ENCODE measurements at regions not wholly inside any gene's neighbourhood (a gene's known extent, or its start where the extent isn't known, plus 50 kb on each side); places are given as distances from the start of the nearest gene placed in this dataset.
A peak's percentile ranks its signal among the peaks of the same experiment; 100 is the strongest.
"Not testable (repeated sequence)": the region's sequence is repeated elsewhere in the genome, so short reads cannot be mapped to it uniquely, and the experiment has no call there.

DNA sequence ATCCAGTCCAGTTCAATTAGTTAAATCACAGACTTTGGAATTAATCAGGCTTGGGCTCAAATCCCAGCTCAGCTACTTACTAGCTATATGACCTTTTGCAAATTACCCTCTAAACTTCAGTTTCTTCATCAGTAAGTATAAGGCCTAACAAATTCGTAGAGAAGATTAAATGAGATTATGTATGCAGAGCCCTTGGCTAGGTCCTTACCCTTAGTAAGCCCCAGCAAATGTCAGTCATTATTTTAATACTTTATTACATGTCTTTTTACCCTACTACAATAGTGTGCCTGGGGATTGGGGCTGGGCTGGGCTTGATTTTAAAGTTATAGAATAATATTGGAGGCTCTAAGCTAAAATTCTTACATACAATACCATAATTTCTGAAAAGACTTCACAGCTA, 326.1 kb upstream of the PREP start:
- no peak for DNase-seq (ENCODE audit: low read depth in 2 of 2)

DNA sequence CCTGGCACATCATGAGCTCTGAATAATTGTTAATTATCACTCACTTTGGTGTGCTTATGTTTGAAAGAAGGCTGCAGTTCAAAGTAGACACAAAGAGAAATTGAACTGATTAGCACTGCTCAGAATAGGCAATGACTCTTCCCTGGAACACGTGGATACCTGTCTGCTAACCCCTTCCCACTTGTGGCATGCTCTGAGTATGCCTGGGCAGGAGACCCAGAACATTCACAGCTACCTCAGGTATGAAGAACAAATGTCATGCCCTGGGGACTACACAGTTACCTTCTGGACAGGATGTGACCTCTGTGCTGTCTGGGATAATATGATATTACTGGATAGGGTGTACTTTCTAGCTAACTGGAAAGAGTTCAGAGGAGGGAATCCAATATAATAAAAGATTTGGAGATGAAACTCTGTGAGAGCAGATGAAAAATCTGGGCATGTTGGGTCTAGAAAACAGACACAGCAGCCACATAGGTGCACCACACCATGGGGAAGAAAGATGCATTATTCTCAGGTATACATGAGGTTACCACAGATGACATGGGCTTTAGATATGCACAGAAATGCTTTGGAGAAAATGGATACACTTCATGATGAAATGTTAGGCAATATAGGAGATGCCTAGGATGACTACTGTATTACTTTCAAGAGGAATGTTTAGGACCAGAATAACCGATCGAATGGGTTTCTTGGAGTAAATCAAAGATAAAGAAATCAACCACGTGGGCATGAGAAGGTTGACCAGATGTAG, 324.2 kb upstream of the PREP start:
- DNase-seq (ENCODE audit: low read depth in 2 of 2) = peak; percentile 13 to 21

DNA sequence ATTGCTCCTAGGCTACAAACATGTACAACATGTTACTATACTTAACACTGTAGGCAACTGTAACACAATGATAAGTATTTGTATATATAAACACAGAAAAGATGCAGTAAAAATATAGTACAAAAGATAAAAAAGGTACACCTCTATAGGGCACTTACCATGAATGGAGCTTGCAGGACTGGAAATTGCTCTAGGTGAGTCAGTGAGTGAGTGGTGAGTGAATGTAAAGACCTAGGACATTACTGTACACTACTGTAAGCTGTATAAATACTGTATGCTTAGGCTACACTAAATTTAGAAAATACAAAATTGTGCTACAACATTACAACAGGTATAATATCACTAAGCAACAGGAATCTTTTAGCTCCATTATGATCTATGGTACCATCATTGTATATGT, 312.0 kb upstream of the PREP start:
- DNase-seq (ENCODE audit: low read depth in 2 of 2) = no peak

DNA sequence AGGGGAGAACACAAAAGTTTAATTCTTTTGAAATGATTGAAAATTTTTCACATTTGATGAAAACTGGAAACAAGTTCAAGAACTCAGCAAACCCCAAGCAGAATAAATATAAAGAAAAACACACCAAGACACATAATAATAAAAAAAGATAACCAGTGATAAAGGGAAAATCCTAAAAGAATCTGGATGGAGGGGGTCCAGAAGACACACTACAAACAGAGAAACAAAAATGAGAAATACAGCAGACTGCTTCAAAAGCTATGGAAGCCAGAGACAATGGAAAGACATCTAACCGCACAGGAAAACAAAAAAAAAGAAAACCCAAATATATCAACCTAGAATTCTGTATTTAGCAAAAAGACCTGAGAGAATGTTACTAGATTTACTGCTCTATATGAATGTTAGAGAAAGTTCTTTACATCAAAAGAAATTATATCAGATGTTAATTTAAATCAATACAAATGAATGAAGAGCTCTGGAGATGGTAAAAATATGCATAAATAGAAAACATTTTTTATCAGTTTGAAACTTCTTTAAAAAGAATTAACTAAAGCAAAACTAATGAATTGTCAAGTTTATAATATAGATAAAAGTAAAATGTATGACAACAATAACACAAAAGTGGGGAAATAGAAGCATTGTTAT, 310.7 kb upstream of the PREP start:
- no peak for DNase-seq (ENCODE audit: low read depth in 2 of 2)

DNA sequence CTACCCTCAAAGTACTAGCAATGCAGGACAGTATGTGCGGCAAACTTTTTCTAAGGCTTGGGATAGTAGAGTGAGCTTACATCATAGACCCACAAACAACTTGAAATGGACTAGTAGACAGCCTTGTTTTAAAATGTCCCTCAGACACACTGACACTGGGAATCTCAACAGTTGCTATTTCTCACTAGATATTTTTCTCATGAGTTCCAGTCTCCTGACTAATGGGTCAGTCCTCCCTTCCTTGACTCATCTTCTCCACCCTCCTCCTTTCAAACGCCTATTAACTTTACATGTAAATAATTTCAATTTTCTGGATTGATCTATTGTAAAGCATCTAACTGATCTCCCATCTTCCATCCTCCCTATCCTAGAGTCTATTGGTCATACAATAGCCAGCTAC, 308.3 kb upstream of the PREP start:
- no peak for DNase-seq (ENCODE audit: low read depth in 2 of 2)

DNA sequence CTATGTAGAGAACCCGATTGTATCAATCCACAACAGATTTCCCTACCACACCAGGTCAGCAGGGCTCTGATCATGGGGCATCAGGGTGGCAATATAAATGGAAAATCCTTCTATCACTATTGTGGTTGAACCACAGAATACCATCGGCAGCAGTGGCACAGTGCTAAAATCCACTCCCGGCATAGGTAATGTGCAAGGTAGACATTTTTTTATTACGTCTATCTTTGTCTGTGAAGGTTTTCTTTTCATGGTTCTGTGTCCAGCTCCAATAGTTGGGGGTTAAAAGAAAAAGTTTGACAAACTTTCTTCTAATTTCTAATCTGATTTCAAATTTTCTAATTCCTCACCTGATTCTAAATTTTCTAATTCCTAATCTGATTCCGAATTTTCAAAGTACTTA, 302.7 kb upstream of the PREP start:
- DNase-seq (ENCODE audit: low read depth in 2 of 2) = no peak

DNA sequence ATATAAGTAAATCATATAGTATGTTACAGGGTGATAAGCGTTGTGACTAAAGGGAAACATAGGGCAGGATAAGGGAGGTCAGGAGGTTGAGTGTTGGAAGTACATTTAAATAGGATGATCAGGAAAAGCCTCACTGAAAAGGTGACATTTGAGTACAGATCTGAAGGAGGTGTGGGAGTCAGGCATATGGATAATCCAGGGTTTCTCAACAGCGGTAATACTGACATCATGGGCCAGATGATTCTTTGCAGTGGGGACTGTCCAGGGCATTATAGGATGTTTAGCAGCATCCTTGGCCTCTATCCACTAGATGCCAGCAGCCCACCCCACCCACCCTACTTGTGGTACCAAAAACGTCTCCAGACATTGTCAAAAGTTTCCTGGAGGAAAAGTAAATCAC, 292.6 kb upstream of the PREP start:
- no peak for DNase-seq (ENCODE audit: low read depth in 2 of 2)

DNA sequence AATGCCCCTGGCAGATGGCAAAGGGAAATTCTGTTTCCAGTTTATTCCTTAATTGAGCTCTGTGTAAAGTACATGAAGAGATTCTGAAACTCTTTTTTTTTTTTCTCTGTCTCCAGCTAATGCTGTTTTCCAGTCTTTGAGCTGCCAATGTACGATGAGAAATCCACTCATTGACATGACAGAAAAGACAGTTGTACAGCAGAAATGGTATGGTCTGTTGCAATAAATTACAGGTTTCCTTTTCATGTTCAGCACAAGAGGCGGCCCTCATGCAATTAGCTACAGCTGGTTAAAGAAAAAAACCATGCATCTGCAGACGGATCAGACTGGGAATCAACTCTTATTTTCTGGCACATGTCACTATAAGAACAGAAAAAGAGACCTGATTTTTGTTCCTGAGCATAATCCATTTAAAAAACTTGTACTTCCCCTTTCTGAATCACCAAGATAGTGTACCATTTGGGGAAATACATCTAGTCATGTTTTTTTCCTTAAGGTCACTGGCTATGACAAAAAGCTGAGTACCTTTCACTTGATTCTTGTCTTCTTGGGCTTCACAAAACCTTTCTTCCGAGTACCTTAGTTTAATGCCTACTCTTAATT, 289.8 kb upstream of the PREP start:
- DNase-seq (ENCODE audit: low read depth in 2 of 2) = no peak

DNA sequence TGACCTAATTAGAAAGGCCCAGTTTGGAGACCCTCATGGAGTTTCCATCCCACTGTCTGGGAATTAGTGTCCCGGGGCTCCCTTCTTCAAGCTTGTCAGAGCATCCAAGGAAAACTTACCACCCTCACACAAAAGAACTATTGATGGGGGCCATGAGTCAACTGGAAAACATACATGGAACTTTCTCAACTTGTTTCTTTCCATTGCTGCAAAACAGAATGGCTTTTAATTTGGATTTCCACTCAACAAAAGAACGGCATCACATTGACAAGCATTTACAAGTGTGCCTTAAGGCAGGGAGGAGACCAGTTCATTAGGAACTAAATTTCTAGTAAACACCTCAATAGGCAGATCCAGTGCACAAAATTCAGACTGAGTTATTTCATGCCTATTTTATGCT, 289.1 kb upstream of the PREP start:
- no peak for DNase-seq (ENCODE audit: low read depth in 2 of 2)

DNA sequence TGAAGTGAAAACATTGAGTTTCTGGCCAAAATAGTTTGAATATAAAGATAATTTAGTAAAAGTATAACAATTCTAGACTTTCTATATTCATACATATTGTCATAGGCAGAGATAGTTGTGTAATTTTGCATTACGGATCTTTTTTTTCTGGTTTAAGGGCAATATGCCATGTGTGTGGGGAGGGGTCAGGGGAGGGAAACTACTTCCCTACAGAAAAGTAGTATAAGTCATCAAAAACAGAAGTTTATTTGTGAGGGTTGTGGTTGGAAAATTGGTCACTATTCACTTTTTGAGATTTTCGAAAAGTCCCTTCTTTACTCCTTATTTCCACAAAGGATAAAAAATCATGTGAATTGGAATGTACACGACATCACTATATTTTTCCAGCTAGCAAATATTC, 288.2 kb upstream of the PREP start:
- no peak for DNase-seq (ENCODE audit: low read depth in 2 of 2)

DNA sequence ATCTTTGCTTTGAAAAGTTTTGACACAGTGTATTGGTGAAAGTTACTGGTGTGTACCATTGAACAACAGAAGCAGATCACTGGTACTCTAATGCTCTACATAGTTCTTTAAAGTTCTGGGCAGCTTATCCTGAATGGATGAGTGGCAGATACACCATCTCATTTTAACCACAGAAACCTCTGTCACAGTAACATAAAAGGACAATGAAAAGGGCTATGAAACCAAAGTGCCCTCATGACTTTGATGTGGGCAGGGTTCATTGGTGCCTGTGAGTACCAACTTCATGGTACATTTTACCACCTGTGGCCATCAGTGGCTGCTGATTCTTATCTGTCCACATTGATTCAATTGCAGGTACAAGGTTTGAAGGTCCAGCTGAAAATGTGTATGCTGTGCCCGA, 285.7 kb upstream of the PREP start:
- no peak for DNase-seq (ENCODE audit: low read depth in 2 of 2)

DNA sequence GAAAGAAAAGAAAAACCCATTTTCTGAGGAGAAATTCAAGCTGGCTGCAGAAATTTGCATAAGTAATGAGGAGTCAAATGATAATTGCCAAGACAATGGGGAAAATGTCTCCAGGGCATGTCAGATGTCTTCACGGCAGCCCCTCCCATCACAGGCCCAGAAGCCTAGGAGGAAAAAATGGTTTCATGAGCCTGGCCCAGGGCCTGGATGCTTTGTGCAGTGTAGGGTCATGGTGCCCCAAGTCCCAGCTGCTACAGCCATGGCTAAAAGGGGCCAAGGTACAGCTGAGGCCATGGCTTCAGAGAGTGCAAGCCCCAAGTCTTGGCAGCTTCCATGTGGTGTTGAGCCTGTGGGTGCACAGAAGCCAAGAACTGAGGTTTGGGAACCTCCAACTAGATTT, 283.9 kb upstream of the PREP start:
- DNase-seq (ENCODE audit: low read depth in 2 of 2) = not testable (repeated sequence)

DNA sequence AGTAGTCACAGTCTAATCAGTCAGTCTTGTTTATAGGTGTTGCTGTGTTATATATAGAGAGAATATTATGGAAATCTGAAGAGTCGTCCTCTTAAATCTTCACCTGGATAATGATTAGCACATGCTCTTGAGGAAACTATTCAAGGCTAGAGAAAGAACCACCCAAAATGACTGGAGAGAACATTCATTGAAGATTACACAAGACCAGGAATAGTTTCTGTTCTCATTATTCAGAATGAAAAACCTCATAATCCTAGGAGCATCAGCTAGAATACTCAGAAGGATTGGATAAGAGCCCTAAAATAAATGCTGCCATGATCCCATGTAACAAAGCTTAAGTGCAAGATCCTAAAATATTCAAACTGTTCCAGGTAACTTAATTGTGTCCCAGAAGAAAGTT, 278.2 kb upstream of the PREP start:
- no peak for DNase-seq (ENCODE audit: low read depth in 2 of 2)

DNA sequence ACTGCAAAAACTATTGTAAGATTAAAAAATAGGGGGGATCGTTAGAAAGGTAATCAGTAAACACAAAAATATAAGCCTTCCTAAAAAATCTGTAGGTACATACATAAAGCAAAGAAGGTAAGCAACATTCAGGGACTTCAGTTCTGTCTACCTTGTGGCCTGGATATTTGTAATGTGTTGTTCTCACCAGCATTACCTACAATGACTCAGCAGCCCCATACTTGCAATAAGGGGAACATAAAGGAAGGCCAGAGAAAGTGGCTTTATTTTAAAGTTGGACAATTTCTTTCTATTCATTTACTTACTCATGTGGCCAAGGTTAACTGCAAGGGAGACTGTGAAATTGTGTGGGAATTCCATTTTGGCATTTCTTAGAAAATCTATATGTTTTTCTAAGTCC, 277.2 kb upstream of the PREP start:
- no peak for DNase-seq (ENCODE audit: low read depth in 2 of 2)

DNA sequence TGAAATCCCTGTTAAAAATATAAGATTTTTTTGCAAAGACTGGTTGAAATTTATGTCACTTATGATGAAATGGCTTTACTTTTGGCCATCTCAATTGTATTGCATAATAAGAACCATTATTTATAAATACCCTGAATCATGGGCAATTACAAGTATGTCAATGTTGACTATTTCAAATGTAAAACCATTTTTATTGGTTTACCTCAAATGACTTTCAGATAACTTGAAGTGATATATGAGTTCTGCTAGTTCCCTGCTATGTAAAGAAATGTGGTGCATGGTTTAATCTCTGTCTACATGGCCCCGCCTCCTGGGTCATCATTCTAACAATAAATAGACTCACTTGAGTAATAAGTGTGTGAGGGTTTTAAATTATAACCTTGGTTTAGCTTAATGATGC, 275.6 kb upstream of the PREP start:
- peak; percentile 18 to 21 for DNase-seq (ENCODE audit: low read depth in 2 of 2)

DNA sequence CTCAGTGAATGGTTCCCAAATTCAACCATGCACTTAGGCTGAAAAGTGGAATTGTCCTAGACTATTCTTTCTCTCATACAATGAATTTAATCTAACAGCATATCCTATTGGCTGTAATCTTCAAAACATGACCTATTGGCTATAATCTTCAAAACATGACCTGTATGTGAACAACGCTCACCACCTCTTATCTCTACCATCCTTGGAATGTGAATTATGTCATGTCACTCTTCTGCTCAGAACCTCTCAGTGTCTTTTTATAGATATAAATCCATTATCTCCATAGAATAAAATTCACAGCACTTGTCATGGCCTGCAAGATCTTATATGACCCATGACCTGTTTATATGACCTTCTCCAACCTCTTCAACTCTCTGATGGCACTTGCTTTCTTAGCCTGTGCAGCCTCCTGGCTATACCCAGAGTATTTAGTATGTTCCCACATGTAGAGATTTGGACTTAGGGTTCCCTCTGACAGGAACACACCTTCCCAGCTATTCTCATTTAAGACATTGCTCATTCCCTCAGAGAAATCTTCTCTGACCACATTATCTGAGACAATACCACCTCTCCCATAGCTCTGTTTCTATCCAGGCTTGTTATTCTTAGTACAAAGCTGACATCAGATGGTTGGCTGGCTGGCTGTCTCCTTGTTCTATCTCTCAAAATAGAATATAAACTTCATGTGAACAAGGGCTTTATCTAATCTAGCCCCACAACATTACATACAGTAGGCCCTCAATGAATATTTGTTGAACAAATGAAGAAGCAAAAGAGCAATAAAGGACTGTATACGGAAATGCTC, 275.0 kb upstream of the PREP start:
- DNase-seq (ENCODE audit: low read depth in 2 of 2) = no peak

DNA sequence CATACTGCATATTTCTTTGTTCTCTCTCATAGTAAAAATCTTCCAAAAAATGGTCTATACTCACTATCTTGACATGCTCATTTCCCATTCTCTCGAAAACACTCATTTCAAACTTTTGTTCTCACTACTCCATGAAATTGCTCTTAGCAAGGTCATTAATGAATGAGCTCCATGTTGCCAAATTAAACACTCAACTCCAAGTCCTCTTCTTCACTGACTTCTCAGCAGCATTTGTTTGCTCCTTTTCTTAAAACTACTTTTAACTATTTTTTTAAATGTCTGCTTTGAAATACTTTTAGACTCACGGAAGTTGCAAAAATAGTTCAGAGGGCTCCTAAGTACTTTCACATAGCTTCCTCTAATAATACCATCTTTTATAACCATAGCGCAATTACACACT, 274.0 kb upstream of the PREP start:
- DNase-seq (ENCODE audit: low read depth in 2 of 2) = no peak

DNA sequence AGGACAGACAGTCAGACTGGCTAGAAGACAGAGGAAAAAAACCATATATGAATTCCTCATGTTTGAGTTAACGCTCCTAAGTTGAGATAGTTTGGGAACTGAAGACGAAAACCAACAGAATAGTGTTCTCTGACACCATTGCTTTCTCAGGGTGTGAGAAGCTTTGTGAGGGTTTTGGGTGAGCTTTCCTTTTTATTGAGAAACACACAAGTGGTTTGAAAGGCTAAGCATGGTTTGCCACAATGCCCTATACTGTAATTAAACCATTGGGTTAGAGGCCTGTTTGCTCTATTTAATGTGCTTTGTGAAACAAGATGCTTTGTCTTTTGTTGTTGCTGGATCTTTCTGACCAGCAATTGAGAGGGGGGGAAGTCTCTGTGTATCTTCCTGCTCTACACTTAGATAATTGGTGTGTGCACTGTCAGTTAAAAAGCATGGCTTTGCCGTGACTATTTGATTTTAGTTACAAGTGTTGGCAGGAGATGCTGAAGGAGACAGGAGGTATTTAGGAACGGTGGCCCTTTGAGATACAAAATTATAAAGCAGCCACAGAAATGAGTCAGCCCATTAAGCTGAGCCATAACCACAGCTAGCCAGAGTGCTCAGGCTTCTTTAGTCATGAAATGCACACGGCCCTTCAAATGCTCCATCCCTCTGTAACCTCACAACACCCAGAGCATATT, 273.0 kb upstream of the PREP start:
- peak; percentile 83 to 86 for DNase-seq (ENCODE audit: low read depth in 2 of 2)

DNA sequence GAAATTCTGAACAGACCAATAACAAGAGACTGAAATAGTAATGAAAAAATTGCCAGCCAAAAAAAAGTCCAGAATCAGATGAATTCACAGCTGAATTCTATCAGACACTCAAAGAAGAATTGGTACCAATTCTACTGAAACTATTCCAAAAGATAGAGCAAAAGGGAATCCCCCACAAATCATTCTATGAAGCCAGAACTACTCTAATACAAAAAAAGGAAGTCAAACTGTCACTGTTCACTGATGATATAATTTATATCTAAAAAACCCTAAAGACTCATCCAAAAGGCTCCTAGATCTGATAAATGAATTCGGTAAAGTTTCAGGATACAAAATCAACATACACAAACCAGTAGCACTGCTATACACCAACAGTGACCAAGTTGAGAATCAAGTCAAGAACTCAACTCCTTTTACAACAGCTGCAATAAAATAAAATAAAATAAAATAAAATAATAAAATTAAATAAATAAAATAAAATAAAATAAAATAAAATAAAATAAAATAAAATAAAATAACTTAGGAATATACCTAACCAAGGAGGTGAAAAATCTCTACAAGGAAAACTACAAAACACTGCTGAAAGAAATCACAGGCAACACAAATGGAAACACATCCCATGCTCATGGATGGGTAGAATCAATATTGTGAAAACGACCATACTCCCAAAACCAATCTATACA, 270.1 kb upstream of the PREP start:
- not testable (repeated sequence) for DNase-seq (ENCODE audit: low read depth in 2 of 2)

DNA sequence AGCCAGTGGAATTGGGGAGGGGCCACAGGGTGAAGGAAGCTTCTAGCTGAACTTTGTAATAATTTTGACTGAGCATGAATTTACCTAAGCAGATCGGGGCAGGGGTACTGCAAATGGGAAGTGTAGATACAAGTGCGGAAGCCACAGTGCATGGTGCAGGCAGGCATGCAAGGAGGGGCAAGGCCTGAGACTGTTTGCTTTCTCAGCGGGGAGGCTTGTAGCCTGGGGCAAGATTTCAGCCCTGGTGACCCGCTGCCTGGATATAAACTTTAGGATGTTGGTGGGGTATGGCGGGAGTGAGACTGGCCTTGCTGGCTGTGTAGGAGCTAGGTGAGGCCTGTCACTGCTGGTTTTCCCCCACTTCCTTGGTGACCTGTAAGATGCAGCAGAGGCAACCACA, 266.4 kb upstream of the PREP start:
- no peak for DNase-seq (ENCODE audit: low read depth in 2 of 2)

DNA sequence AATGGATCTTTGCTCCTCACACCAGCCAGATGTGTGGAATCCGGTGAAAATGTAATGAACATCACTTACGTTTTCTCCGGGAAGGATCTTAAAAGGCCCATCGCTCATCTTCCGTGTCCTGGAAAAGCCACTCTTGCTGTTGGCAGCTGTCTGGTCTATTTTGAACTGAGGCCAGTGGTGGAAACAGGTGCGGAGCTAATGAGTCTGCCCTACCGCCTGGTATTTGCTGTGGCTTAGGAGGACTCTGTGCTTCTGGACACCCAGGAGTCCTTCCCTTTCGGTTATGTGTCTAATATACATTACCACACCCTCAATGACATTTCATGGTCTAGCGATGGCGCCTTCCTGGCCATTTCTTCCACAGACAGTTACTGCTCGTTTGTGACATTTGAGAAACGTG, 264.2 kb upstream of the PREP start:
- DNase-seq (ENCODE audit: low read depth in 2 of 2) = no peak
